Tibial artery (tissue), 4 donors: ENCODE measurements at regions not wholly inside any gene's neighbourhood (a gene's known extent, or its start where the extent isn't known, plus 50 kb on each side); places are given as distances from the start of the nearest gene placed in this dataset.

Experiments
- DNase-seq, 2 donors: peaks; one replicate each; pipeline ENCODE4 v3.0.0-alpha.2; 2019
- H3K27ac ChIP-seq, 2 donors: fragments of 200-600 bp; sonication (generic) in 1 of 2; 1 replicate in 1 of 2; 2 replicates in 1 of 2; pipeline ENCODE4 v1.5.1; 2018 to 2019; ENCODE audit warnings: mild to moderate bottlenecking in 1 of 2
- H3K27me3 ChIP-seq, 2 donors: fragments of 200-600 bp; sonication (generic) in 1 of 2; one replicate each; pipeline versions ENCODE4 v1.5.1 to v1.6.0; 2016 to 2019
- H3K36me3 ChIP-seq, 3 donors: fragments of 200-600 bp; sonication (generic) in 2 of 3; one replicate each; pipeline ENCODE4 v1.5.1; 2016 to 2019; ENCODE audit warnings: mild to moderate bottlenecking in 2 of 3
- H3K4me1 ChIP-seq, 4 donors: fragments of 200-600 bp; sonication (generic) in 2 of 4; 1 replicate in 3 of 4; 2 replicates in 1 of 4; pipeline ENCODE4 v1.5.1; 2016 to 2019
- H3K4me3 ChIP-seq, 2 donors: fragments of 200-600 bp; sonication (generic) in 1 of 2; 1 replicate in 1 of 2; 2 replicates in 1 of 2; pipeline ENCODE4 v1.5.1; 2018 to 2019; ENCODE audit warnings: mild to moderate bottlenecking in 2 of 2
- H3K9me3 ChIP-seq, 3 donors: fragments of 200-600 bp; sonication (generic) in 1 of 3; one replicate each; pipeline ENCODE4 v1.5.1; 2016 to 2019
- intact Hi-C: fragments of 100-400 bp; cut with DNase I; formaldehyde crosslinking; loops from one replicate; pipeline ENCODE4 v1.15.0; 2023; ENCODE audit warnings: low total_unique reads
- TF ChIP-seq, protein P1 (sequence below), 2 experiments: fragments of 200-600 bp in 1 of 2; fragments of 450-650 bp in 1 of 2; IDR thresholded peaks; one replicate each; pipeline ENCODE4 v1.5.1; 2017 to 2019; ENCODE audit warnings: antibody characterized with exemption in 2 of 2, mild to moderate bottlenecking in 1 of 2, moderate library complexity in 1 of 2

DNA sequence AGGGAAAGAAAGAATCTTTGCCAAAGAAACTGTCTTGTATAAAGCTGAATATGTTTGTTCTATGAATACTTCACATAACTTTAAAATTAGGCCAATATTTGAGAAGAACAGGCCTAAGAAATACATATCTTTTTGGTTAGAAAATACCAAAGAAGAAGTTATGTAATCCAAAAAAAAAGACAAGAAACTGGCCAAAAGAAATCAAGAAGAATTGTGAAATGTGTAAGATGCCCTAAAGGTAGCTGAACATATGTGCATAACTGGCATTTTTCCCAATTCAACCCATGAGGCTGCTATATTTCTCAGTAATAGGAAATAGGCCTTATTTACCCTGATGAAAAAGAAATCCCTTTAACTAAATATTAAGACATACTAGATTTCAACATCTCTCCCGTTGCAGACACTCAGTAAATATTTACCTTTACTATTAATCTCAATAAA is 290.0 kb downstream of the CETN3 start:
- no peak for DNase-seq

DNA sequence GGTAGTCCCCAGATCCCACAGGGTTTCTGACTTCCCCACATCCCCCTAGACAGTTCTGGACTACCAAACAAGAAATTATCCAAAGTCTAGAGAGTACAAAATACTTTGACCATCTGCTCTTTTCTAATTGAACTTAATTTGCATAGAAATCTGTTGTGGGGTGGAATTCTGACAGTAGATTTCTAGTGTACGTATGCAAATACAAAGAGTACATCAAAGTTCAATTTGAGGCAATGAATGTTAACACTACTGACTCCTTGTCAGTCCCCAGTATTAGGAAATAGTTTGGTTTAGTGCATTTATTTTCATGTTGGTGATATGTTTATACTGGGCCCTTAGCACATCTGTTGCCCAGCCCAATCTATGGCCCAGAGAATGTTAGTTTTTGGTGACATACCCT is 292.6 kb downstream of the CETN3 start:
- Histone ChIP-seq H3K4me1 (peaks cover 0 to 35% (median 8%) of the 10 kb centered on the region in 4 donors), H3K27me3 (no peaks in the 10 kb centered on the region), H3K27ac (no peak overlapping the region), H3K4me3 (no peak overlapping the region), H3K9me3 (no peaks in the 10 kb centered on the region), H3K36me3 (no peaks in the 10 kb centered on the region)
- TF ChIP-seq, protein P1, sequence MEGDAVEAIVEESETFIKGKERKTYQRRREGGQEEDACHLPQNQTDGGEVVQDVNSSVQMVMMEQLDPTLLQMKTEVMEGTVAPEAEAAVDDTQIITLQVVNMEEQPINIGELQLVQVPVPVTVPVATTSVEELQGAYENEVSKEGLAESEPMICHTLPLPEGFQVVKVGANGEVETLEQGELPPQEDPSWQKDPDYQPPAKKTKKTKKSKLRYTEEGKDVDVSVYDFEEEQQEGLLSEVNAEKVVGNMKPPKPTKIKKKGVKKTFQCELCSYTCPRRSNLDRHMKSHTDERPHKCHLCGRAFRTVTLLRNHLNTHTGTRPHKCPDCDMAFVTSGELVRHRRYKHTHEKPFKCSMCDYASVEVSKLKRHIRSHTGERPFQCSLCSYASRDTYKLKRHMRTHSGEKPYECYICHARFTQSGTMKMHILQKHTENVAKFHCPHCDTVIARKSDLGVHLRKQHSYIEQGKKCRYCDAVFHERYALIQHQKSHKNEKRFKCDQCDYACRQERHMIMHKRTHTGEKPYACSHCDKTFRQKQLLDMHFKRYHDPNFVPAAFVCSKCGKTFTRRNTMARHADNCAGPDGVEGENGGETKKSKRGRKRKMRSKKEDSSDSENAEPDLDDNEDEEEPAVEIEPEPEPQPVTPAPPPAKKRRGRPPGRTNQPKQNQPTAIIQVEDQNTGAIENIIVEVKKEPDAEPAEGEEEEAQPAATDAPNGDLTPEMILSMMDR (IDR thresholded peaks at IDR 0.05) = no peak
- DNase-seq = no peak
- intact Hi-C loops = no loop called here

More for the DNA sequence above, 290.0 kb downstream of the CETN3 start:
- TF ChIP-seq, protein P1 (IDR thresholded peaks at IDR 0.05) = no peak
- H3K9me3 ChIP-seq = no peaks in the 10 kb centered on the region
- H3K4me1 ChIP-seq = peaks cover 0 to 23% (median 0%) of the 10 kb centered on the region in 4 donors
- intact Hi-C loops = no loop called here
- no peaks in the 10 kb centered on the region for H3K27me3 ChIP-seq
- no peaks in the 10 kb centered on the region for H3K36me3 ChIP-seq
- no peak overlapping the region for H3K4me3 ChIP-seq
- peak overlapping the region; percentile 1 to 27 for H3K27ac ChIP-seq

GRCh38 chr5:90113108-90113507 is 296.4 kb downstream of the CETN3 start:
- TF ChIP-seq, protein P1 (IDR thresholded peaks at IDR 0.05) = no peak

GRCh38 chr5:90112033-90112692 is 297.4 kb downstream of the CETN3 start:
- no peaks in the 10 kb centered on the region for H3K9me3 ChIP-seq
- H3K4me3 ChIP-seq = no peak overlapping the region
- H3K27me3 ChIP-seq = no peaks in the 10 kb centered on the region
- H3K4me1 ChIP-seq = peaks cover 0 to 25% (median 14%) of the 10 kb centered on the region in 4 donors
- TF ChIP-seq, protein P1 (IDR thresholded peaks at IDR 0.05) = no peak
- no peak for DNase-seq
- peak overlapping the region; percentile 65 to 67 for H3K27ac ChIP-seq
- no peaks in the 10 kb centered on the region for H3K36me3 ChIP-seq
- intact Hi-C loops = no loop called here

More at GRCh38 chr5:90113108-90113507, 296.4 kb downstream of the CETN3 start:
- no peak overlapping the region for H3K4me3 ChIP-seq
- H3K9me3 ChIP-seq = no peaks in the 10 kb centered on the region
- peaks cover 0 to 25% (median 14%) of the 10 kb centered on the region in 4 donors for H3K4me1 ChIP-seq
- no peaks in the 10 kb centered on the region for H3K27me3 ChIP-seq
- H3K36me3 ChIP-seq = no peaks in the 10 kb centered on the region
- intact Hi-C loops = no loop called here
- peak overlapping the region; percentile 65 to 67 for H3K27ac ChIP-seq
- DNase-seq = no peak

GRCh38 chr5:90111364-90112032 is 298.1 kb downstream of the CETN3 start:
- intact Hi-C loops = no loop called here
- Histone ChIP-seq H3K27ac (peak overlapping the region; percentile 65 to 67), H3K9me3 (no peaks in the 10 kb centered on the region), H3K4me1 (peaks cover 0 to 25% (median 14%) of the 10 kb centered on the region in 4 donors), H3K27me3 (no peaks in the 10 kb centered on the region), H3K4me3 (no peak overlapping the region), H3K36me3 (no peaks in the 10 kb centered on the region)
- no peak for DNase-seq
- TF ChIP-seq, protein P1 (IDR thresholded peaks at IDR 0.05) = no peak
